Activated naive CD8-positive, alpha-beta T cell treated with anti-CD3 and anti-CD28 coated beads, Interleukin-2, amount 50 U/mL, for 24 hours (primary cell): ENCODE measurements at regions not wholly inside any gene's neighbourhood (a gene's known extent, or its start where the extent isn't known, plus 50 kb on each side); places are given as distances from the start of the nearest gene placed in this dataset.
A peak's percentile ranks its signal among the peaks of the same experiment; 100 is the strongest.
"Not testable (repeated sequence)": the region's sequence is repeated elsewhere in the genome, so short reads cannot be mapped to it uniquely, and the experiment has no call there.

Experiments
- ATAC-seq: fragments of 150-1000 bp; cut with Tn5 transposase; one replicate; pipeline ENCODE4 v1.10.0; 2021
- DNase-seq: peaks from one replicate; pipeline ENCODE4 v3.0.0; 2021
- H3K27ac Mint-ChIP-seq: one replicate; pipeline ENCODE4 v1.8.0; 2021; ENCODE audit warnings: mild to moderate bottlenecking, mixed read lengths
- H3K27me3 Mint-ChIP-seq: one replicate; pipeline ENCODE4 v1.8.0; 2021; ENCODE audit warnings: mixed read lengths
- H3K36me3 Mint-ChIP-seq: one replicate; pipeline ENCODE4 v1.8.0; 2021; ENCODE audit warnings: low read depth, mixed read lengths
- H3K4me1 Mint-ChIP-seq: one replicate; pipeline ENCODE4 v1.8.0; 2021; ENCODE audit warnings: mixed read lengths
- H3K4me3 Mint-ChIP-seq: one replicate; pipeline ENCODE4 v1.8.0; 2021; ENCODE audit warnings: mild to moderate bottlenecking, moderate library complexity, mixed read lengths
- H3K9me3 Mint-ChIP-seq: one replicate; pipeline ENCODE4 v1.8.0; 2021; ENCODE audit warnings: mixed read lengths

- no peaks in the 10 kb centered on the region for H3K4me1 Mint-ChIP-seq
- H3K27ac Mint-ChIP-seq: no peak overlapping the region
- no peak overlapping the region for H3K4me3 Mint-ChIP-seq
- DNase-seq (no peak), ATAC-seq (peak; percentile 63)
- H3K27me3 Mint-ChIP-seq: no peaks in the 10 kb centered on the region
- peaks cover 22% of the 10 kb centered on the region for H3K9me3 Mint-ChIP-seq
- H3K36me3 Mint-ChIP-seq: peaks cover 2% of the 10 kb centered on the region
Measured at GRCh38 chrX:1086444-1087409, 125.7 kb downstream of the CRLF2 start.

GRCh38 chrX:1085871-1086270 is 126.6 kb downstream of the CRLF2 start:
- not testable (repeated sequence) for ATAC-seq, H3K27me3 Mint-ChIP-seq

GRCh38 chrX:1084689-1085088 is 127.8 kb downstream of the CRLF2 start:
- H3K27ac Mint-ChIP-seq: no peak overlapping the region
- peaks cover 2% of the 10 kb centered on the region for H3K36me3 Mint-ChIP-seq
- DNase-seq (no peak), ATAC-seq (no peak)
- no peak overlapping the region for H3K4me3 Mint-ChIP-seq
- H3K9me3 Mint-ChIP-seq: peaks cover 22% of the 10 kb centered on the region
- H3K27me3 Mint-ChIP-seq: no peaks in the 10 kb centered on the region
- no peaks in the 10 kb centered on the region for H3K4me1 Mint-ChIP-seq

More at GRCh38 chrX:1085871-1086270, 126.6 kb downstream of the CRLF2 start:
- not testable (repeated sequence) for H3K27ac Mint-ChIP-seq, H3K36me3 Mint-ChIP-seq, H3K4me3 Mint-ChIP-seq, H3K4me1 Mint-ChIP-seq, DNase-seq
- H3K9me3 Mint-ChIP-seq: peaks cover 22% of the 10 kb centered on the region

- Mint-ChIP-seq H3K4me3 (no peak overlapping the region), H3K9me3 (peaks cover 19% of the 10 kb centered on the region), H3K27me3 (peaks cover 8% of the 10 kb centered on the region), H3K4me1 (peaks cover 6% of the 10 kb centered on the region), H3K27ac (no peak overlapping the region), H3K36me3 (no peaks in the 10 kb centered on the region)
- DNase-seq: no peak
- no peak for ATAC-seq
Measured at GRCh38 chrX:1076871-1077651, 135.4 kb downstream of the CRLF2 start.

GRCh38 chrX:1075741-1076140 is 136.7 kb downstream of the CRLF2 start:
- H3K36me3 Mint-ChIP-seq: no peaks in the 10 kb centered on the region
- H3K9me3 Mint-ChIP-seq: peaks cover 25% of the 10 kb centered on the region
- H3K4me3 Mint-ChIP-seq: no peak overlapping the region
- H3K27ac Mint-ChIP-seq: no peak overlapping the region
- peaks cover 8% of the 10 kb centered on the region for H3K27me3 Mint-ChIP-seq
- ATAC-seq (no peak), DNase-seq (no peak)
- H3K4me1 Mint-ChIP-seq: peaks cover 6% of the 10 kb centered on the region

- Mint-ChIP-seq H3K27ac (no peak overlapping the region), H3K27me3 (peaks cover 8% of the 10 kb centered on the region), H3K9me3 (peaks cover 25% of the 10 kb centered on the region), H3K4me3 (no peak overlapping the region), H3K36me3 (no peaks in the 10 kb centered on the region), H3K4me1 (peaks cover 6% of the 10 kb centered on the region)
- no peak for ATAC-seq
- DNase-seq: no peak
Measured at GRCh38 chrX:1075156-1075555, 137.3 kb downstream of the CRLF2 start.

GRCh38 chrX:1074755-1075154 is 137.7 kb downstream of the CRLF2 start:
- Mint-ChIP-seq H3K9me3 (peaks cover 25% of the 10 kb centered on the region), H3K27ac (no peak overlapping the region), H3K4me1 (peaks cover 6% of the 10 kb centered on the region), H3K4me3 (no peak overlapping the region), H3K36me3 (no peaks in the 10 kb centered on the region), H3K27me3 (peaks cover 8% of the 10 kb centered on the region)
- no peak for DNase-seq
- no peak for ATAC-seq

GRCh38 chrX:1074172-1074571 is 138.3 kb downstream of the CRLF2 start:
- peaks cover 8% of the 10 kb centered on the region for H3K27me3 Mint-ChIP-seq
- peaks cover 25% of the 10 kb centered on the region for H3K9me3 Mint-ChIP-seq
- peaks cover 6% of the 10 kb centered on the region for H3K4me1 Mint-ChIP-seq
- no peak overlapping the region for H3K27ac Mint-ChIP-seq
- DNase-seq (no peak), ATAC-seq (no peak)
- no peaks in the 10 kb centered on the region for H3K36me3 Mint-ChIP-seq
- no peak overlapping the region for H3K4me3 Mint-ChIP-seq

GRCh38 chrX:1072637-1073377 is 139.6 kb downstream of the CRLF2 start:
- Mint-ChIP-seq H3K4me1 (peaks cover 6% of the 10 kb centered on the region), H3K27ac (no peak overlapping the region), H3K27me3 (peaks cover 8% of the 10 kb centered on the region), H3K4me3 (no peak overlapping the region), H3K9me3 (peaks cover 25% of the 10 kb centered on the region), H3K36me3 (no peaks in the 10 kb centered on the region)
- no peak for DNase-seq
- peak; percentile 25 for ATAC-seq

GRCh38 chrX:1071351-1071750 is 141.1 kb downstream of the CRLF2 start:
- Mint-ChIP-seq H3K9me3 (peaks cover 25% of the 10 kb centered on the region), H3K27me3 (no peaks in the 10 kb centered on the region), H3K36me3 (no peaks in the 10 kb centered on the region), H3K4me3 (no peak overlapping the region), H3K4me1 (no peaks in the 10 kb centered on the region), H3K27ac (no peak overlapping the region)
- DNase-seq: no peak
- ATAC-seq: no peak

- peaks cover 28% of the 10 kb centered on the region for H3K9me3 Mint-ChIP-seq
- no peaks in the 10 kb centered on the region for H3K4me1 Mint-ChIP-seq
- DNase-seq (no peak), ATAC-seq (no peak)
- no peak overlapping the region for H3K4me3 Mint-ChIP-seq
- H3K27ac Mint-ChIP-seq: no peak overlapping the region
- H3K27me3 Mint-ChIP-seq: peaks cover 5% of the 10 kb centered on the region
- H3K36me3 Mint-ChIP-seq: peaks cover 4% of the 10 kb centered on the region
Measured at GRCh38 chrX:1062351-1062750, 150.1 kb downstream of the CRLF2 start.

- ATAC-seq (no peak), DNase-seq (no peak)
- Mint-ChIP-seq H3K36me3 (peaks cover 4% of the 10 kb centered on the region), H3K4me3 (no peak overlapping the region), H3K27ac (no peak overlapping the region), H3K27me3 (peaks cover 5% of the 10 kb centered on the region), H3K4me1 (no peaks in the 10 kb centered on the region), H3K9me3 (peaks cover 31% of the 10 kb centered on the region)
Measured at GRCh38 chrX:1060562-1060960, 151.9 kb downstream of the CRLF2 start.

GRCh38 chrX:1059576-1060561 is 152.6 kb downstream of the CRLF2 start:
- no peaks in the 10 kb centered on the region for H3K4me1 Mint-ChIP-seq
- peaks cover 4% of the 10 kb centered on the region for H3K36me3 Mint-ChIP-seq
- DNase-seq (no peak), ATAC-seq (no peak)
- peaks cover 32% of the 10 kb centered on the region for H3K9me3 Mint-ChIP-seq
- H3K27ac Mint-ChIP-seq: no peak overlapping the region
- peaks cover 5% of the 10 kb centered on the region for H3K27me3 Mint-ChIP-seq
- H3K4me3 Mint-ChIP-seq: no peak overlapping the region
